Fibroblast of lung (primary cell): ENCODE measurements at regions not wholly inside any gene's neighbourhood (a gene's known extent, or its start where the extent isn't known, plus 50 kb on each side); places are given as distances from the start of the nearest gene placed in this dataset.

ENCODE experiments used
- DNase-seq, 2 donors: peaks; one replicate each; pipeline versions ENCODE4 v3.0.0 to v3.0.0-alpha.2; 2010; ENCODE audit warnings: low read depth in 2 of 2
- H2AFZ ChIP-seq: 2 replicates; pipeline ENCODE4 v1.5.1; 2012; ENCODE audit warnings: low read length, control low read depth, inconsistent platforms
- H3K27ac ChIP-seq: 2 replicates; pipeline ENCODE4 v1.5.1; 2011; ENCODE audit warnings: low read length, control low read depth; ENCODE audit not compliant: insufficient read depth
- H3K27me3 ChIP-seq: 2 replicates; pipeline ENCODE4 v1.5.1; 2011; ENCODE audit warnings: mild to moderate bottlenecking, low read length; ENCODE audit not compliant: control insufficient read depth, insufficient read depth
- H3K36me3 ChIP-seq: 2 replicates; pipeline ENCODE4 v1.5.1; 2011; ENCODE audit warnings: low read length; ENCODE audit not compliant: control insufficient read depth, insufficient read depth
- H3K4me1 ChIP-seq: 2 replicates; pipeline ENCODE4 v1.5.1; 2011; ENCODE audit warnings: low read length; ENCODE audit not compliant: control insufficient read depth, insufficient read depth; ENCODE audit errors: extremely low read depth
- H3K4me2 ChIP-seq: 2 replicates; pipeline ENCODE4 v1.5.1; 2011; ENCODE audit warnings: low read length, control low read depth; ENCODE audit not compliant: insufficient read depth; ENCODE audit errors: extremely low read depth
- H3K4me3 ChIP-seq, 4 experiments: fragments of 200-600 bp in 1 of 4; sonication (generic) in 1 of 4; replicated peaks in 1 of 4; 2 replicates each; pipeline ENCODE4 v1.5.1; 2011 to 2016; ENCODE audit warnings: low read length in 4 of 4, low read depth in 3 of 4, mild to moderate bottlenecking in 3 of 4, control low read depth in 2 of 4, inconsistent platforms in 1 of 4, mixed read lengths in 1 of 4; ENCODE audit not compliant: insufficient read depth in 1 of 4; ENCODE audit errors: control extremely low read depth in 1 of 4
- H3K79me2 ChIP-seq: 2 replicates; pipeline ENCODE4 v1.5.1; 2012; ENCODE audit warnings: mild to moderate bottlenecking, low read length, inconsistent platforms; ENCODE audit not compliant: control insufficient read depth, insufficient read depth
- H3K9ac ChIP-seq: 2 replicates; pipeline ENCODE4 v1.5.1; 2011; ENCODE audit warnings: mild to moderate bottlenecking, low read length, control low read depth; ENCODE audit not compliant: insufficient read depth
- H3K9me3 ChIP-seq: 2 replicates; pipeline ENCODE4 v1.5.1; 2012; ENCODE audit warnings: low read depth, low read length; ENCODE audit not compliant: control insufficient read depth, insufficient read depth
- H4K20me1 ChIP-seq: 2 replicates; pipeline ENCODE4 v1.5.1; 2011; ENCODE audit warnings: low read length; ENCODE audit not compliant: control insufficient read depth, insufficient read depth; ENCODE audit errors: extremely low read depth
- CTCF ChIP-seq, 2 donors: IDR thresholded peaks in 1 of 2; conservative IDR thresholded peaks in 1 of 2; 1 replicate in 1 of 2; 2 replicates in 1 of 2; pipeline ENCODE4 v1.5.1; 2011 to 2012; ENCODE audit warnings: low read length in 2 of 2, control low read depth in 1 of 2, inconsistent platforms in 1 of 2, low read depth in 1 of 2, mild to moderate bottlenecking in 1 of 2
- EZH2 ChIP-seq: IDR thresholded peaks from 2 replicates; pipeline ENCODE4 v1.5.1; 2012; ENCODE audit warnings: low read length, control low read depth, mild to moderate bottlenecking; ENCODE audit errors: missing control alignments

- DNase-seq: no peak
- no peak overlapping the region for H3K9ac ChIP-seq
- H3K79me2 ChIP-seq: no peaks in the 10 kb centered on the region
- H3K9me3 ChIP-seq: no peaks in the 10 kb centered on the region
- no peak for TF ChIP-seq CTCF (conservative IDR thresholded peaks at IDR 0.05 in 1 of 2, IDR thresholded peaks at IDR 0.05 in 1 of 2; ENCODE audit: low read depth in 1 of 2, low read length in 2 of 2)
- TF ChIP-seq EZH2: no peak
- no peaks in the 10 kb centered on the region for H3K4me1 ChIP-seq
- H2AFZ ChIP-seq: no peak overlapping the region
- H3K27me3 ChIP-seq: no peaks in the 10 kb centered on the region
- no peak overlapping the region for H3K4me2 ChIP-seq
- no peak overlapping the region for H3K27ac ChIP-seq
- H3K36me3 ChIP-seq: no peaks in the 10 kb centered on the region
- H4K20me1 ChIP-seq: no peaks in the 10 kb centered on the region
- no peak overlapping the region for H3K4me3 ChIP-seq
These were observed 64.3 kb upstream of the PRSS16 start for GRCh38 chr6:27183060-27183832.

GRCh38 chr6:27187231-27188060 lies 60.1 kb upstream of the PRSS16 start:
- H3K9ac ChIP-seq: peak overlapping the region; percentile 46
- H3K36me3 ChIP-seq: no peaks in the 10 kb centered on the region
- peak overlapping the region; percentile 85 for H3K4me2 ChIP-seq
- DNase-seq: peak in 1 of 2 donors; percentile 20
- no peaks in the 10 kb centered on the region for H4K20me1 ChIP-seq
- H3K79me2 ChIP-seq: no peaks in the 10 kb centered on the region
- peak overlapping the region; percentile 70 to 94 (median 86) for H3K4me3 ChIP-seq
- peak overlapping the region; percentile 68 for H3K27ac ChIP-seq
- H3K4me1 ChIP-seq: no peaks in the 10 kb centered on the region
- H2AFZ ChIP-seq: peak overlapping the region; percentile 99
- H3K27me3 ChIP-seq: no peaks in the 10 kb centered on the region
- TF ChIP-seq CTCF (conservative IDR thresholded peaks at IDR 0.05 in 1 of 2, IDR thresholded peaks at IDR 0.05 in 1 of 2; ENCODE audit: low read depth in 1 of 2, low read length in 2 of 2) (no peak), EZH2 (no peak)
- H3K9me3 ChIP-seq: no peaks in the 10 kb centered on the region
